NCI-H2107 (cell line): ENCODE measurements at regions not wholly inside any gene's neighbourhood (a gene's known extent, or its start where the extent isn't known, plus 50 kb on each side); places are given as distances from the start of the nearest gene placed in this dataset.
"Not testable (repeated sequence)": the region's sequence is repeated elsewhere in the genome, so short reads cannot be mapped to it uniquely, and the experiment has no call there.

Experiments used
- DNase-seq: peaks from one replicate; lab custom pipeline; 2025; lab: John Stamatoyannopoulos, UW

- no peak for DNase-seq
These were observed 1554.5 kb upstream of the SLC39A10 start for GRCh38 chr2:194102546-194102945.

GRCh38 chr2:194100201-194100600 lies 1556.8 kb upstream of the SLC39A10 start:
- no peak for DNase-seq

- DNase-seq: no peak
These were observed 1560.6 kb upstream of the SLC39A10 start for GRCh38 chr2:194096402-194096801.

- DNase-seq: no peak
These were observed 1561.7 kb upstream of the SLC39A10 start for GRCh38 chr2:194095359-194095758.

GRCh38 chr2:194090251-194090905 lies 1566.6 kb upstream of the SLC39A10 start:
- DNase-seq: no peak

- DNase-seq: no peak
These were observed 1569.7 kb upstream of the SLC39A10 start for GRCh38 chr2:194087089-194087958.

GRCh38 chr2:194086129-194086528 lies 1570.9 kb upstream of the SLC39A10 start:
- no peak for DNase-seq

GRCh38 chr2:194079989-194080388 lies 1577.0 kb upstream of the SLC39A10 start:
- no peak for DNase-seq

GRCh38 chr2:194077366-194077765 lies 1579.7 kb upstream of the SLC39A10 start:
- no peak for DNase-seq

GRCh38 chr2:194062401-194062800 lies 1594.6 kb upstream of the SLC39A10 start:
- no peak for DNase-seq

- DNase-seq: no peak
These were observed 1596.8 kb upstream of the SLC39A10 start for GRCh38 chr2:194060269-194060668.

GRCh38 chr2:194054313-194054712 lies 1602.7 kb upstream of the SLC39A10 start:
- no peak for DNase-seq

- DNase-seq: no peak
These were observed 1612.7 kb upstream of the SLC39A10 start for GRCh38 chr2:194044321-194044720.

GRCh38 chr2:194021130-194021529 lies 1635.9 kb upstream of the SLC39A10 start:
- not testable (repeated sequence) for DNase-seq

GRCh38 chr2:194020155-194020554 lies 1636.9 kb upstream of the SLC39A10 start:
- DNase-seq: no peak

- DNase-seq: no peak
These were observed 1641.3 kb upstream of the SLC39A10 start for GRCh38 chr2:194015751-194016150.

GRCh38 chr2:194014639-194015038 lies 1642.4 kb upstream of the SLC39A10 start:
- DNase-seq: no peak

GRCh38 chr2:194004590-194005206 lies 1652.3 kb upstream of the SLC39A10 start:
- no peak for DNase-seq

- no peak for DNase-seq
These were observed 1653.1 kb upstream of the SLC39A10 start for GRCh38 chr2:194003911-194004310.

- no peak for DNase-seq
These were observed 1654.2 kb upstream of the SLC39A10 start for GRCh38 chr2:194002699-194003368.

GRCh38 chr2:193990868-193991267 lies 1666.2 kb upstream of the SLC39A10 start:
- no peak for DNase-seq

- DNase-seq: no peak
These were observed 1667.4 kb upstream of the SLC39A10 start for GRCh38 chr2:193989645-193990044.
